Nephron (organoid): ENCODE measurements at regions not wholly inside any gene's neighbourhood (a gene's known extent, or its start where the extent isn't known, plus 50 kb on each side); places are given as distances from the start of the nearest gene placed in this dataset.

Experiments used
- H3K27ac Mint-ChIP-seq, 3 experiments: 2 replicates each; pipeline ENCODE4 v1.8.0; 2020; ENCODE audit warnings: mixed read lengths in 3 of 3, mild to moderate bottlenecking in 2 of 3, moderate library complexity in 1 of 3
- H3K27me3 Mint-ChIP-seq: 2 replicates; pipeline ENCODE4 v1.8.0; 2021; ENCODE audit warnings: low read depth, mild to moderate bottlenecking, moderate library complexity, mixed read lengths
- H3K36me3 Mint-ChIP-seq: 2 replicates; pipeline ENCODE4 v1.8.0; 2020; ENCODE audit warnings: low read depth, mixed read lengths
- H3K4me1 Mint-ChIP-seq: 2 replicates; pipeline ENCODE4 v1.8.0; 2020; ENCODE audit warnings: mixed read lengths
- H3K4me3 Mint-ChIP-seq, 3 experiments: 2 replicates each; pipeline ENCODE4 v1.8.0; 2020; ENCODE audit warnings: mild to moderate bottlenecking in 3 of 3, mixed read lengths in 3 of 3, moderate library complexity in 2 of 3
- H3K9me3 Mint-ChIP-seq: 2 replicates; pipeline ENCODE4 v1.8.0; 2020; ENCODE audit warnings: mixed read lengths
- CTCF ChIP-seq, 3 experiments: fragments of 200-600 bp; sonication (generic); IDR thresholded peaks; one replicate each; pipeline ENCODE4 v1.5.0; 2021; ENCODE audit warnings: antibody characterized with exemption in 3 of 3; ENCODE audit not compliant: unreplicated experiment in 3 of 3

GRCh38 chr2:40043641-40044040 is 264.6 kb upstream of the THUMPD2 start:
- no peaks in the 10 kb centered on the region for H3K36me3 Mint-ChIP-seq
- H3K9me3 Mint-ChIP-seq, result no peaks in the 10 kb centered on the region
- peaks cover 25% of the 10 kb centered on the region for H3K4me1 Mint-ChIP-seq
- no peak for TF ChIP-seq CTCF (IDR thresholded peaks at IDR 0.05; ENCODE audit: unreplicated experiment in 3 of 3)
- peak overlapping the region in 1 of 3 experiments; percentile 86 for H3K27ac Mint-ChIP-seq
- H3K27me3 Mint-ChIP-seq, result peaks cover 3% of the 10 kb centered on the region
- no peak overlapping the region for H3K4me3 Mint-ChIP-seq

GRCh38 chr2:40043191-40043590 is 264.1 kb upstream of the THUMPD2 start:
- no peaks in the 10 kb centered on the region for H3K9me3 Mint-ChIP-seq
- TF ChIP-seq CTCF (IDR thresholded peaks at IDR 0.05; ENCODE audit: unreplicated experiment in 3 of 3), result no peak
- H3K4me1 Mint-ChIP-seq, result peaks cover 25% of the 10 kb centered on the region
- no peaks in the 10 kb centered on the region for H3K36me3 Mint-ChIP-seq
- H3K27me3 Mint-ChIP-seq, result peaks cover 3% of the 10 kb centered on the region
- H3K27ac Mint-ChIP-seq, result peak overlapping the region in 1 of 3 experiments; percentile 86
- no peak overlapping the region for H3K4me3 Mint-ChIP-seq

GRCh38 chr2:40041422-40042382 is 262.6 kb upstream of the THUMPD2 start:
- no peak for TF ChIP-seq CTCF (IDR thresholded peaks at IDR 0.05; ENCODE audit: unreplicated experiment in 3 of 3)

GRCh38 chr2:40039549-40039948 is 260.5 kb upstream of the THUMPD2 start:
- H3K36me3 Mint-ChIP-seq, result no peaks in the 10 kb centered on the region
- H3K27ac Mint-ChIP-seq, result no peak overlapping the region
- no peak overlapping the region for H3K4me3 Mint-ChIP-seq
- peaks cover 3% of the 10 kb centered on the region for H3K27me3 Mint-ChIP-seq
- TF ChIP-seq CTCF (IDR thresholded peaks at IDR 0.05; ENCODE audit: unreplicated experiment in 3 of 3), result no peak
- peaks cover 11% of the 10 kb centered on the region for H3K4me1 Mint-ChIP-seq
- peaks cover 3% of the 10 kb centered on the region for H3K9me3 Mint-ChIP-seq

More at GRCh38 chr2:40041422-40042382, 262.6 kb upstream of the THUMPD2 start:
- H3K4me3 Mint-ChIP-seq, result no peak overlapping the region
- no peaks in the 10 kb centered on the region for H3K36me3 Mint-ChIP-seq
- H3K4me1 Mint-ChIP-seq, result peaks cover 20% of the 10 kb centered on the region
- no peaks in the 10 kb centered on the region for H3K9me3 Mint-ChIP-seq
- H3K27me3 Mint-ChIP-seq, result peaks cover 3% of the 10 kb centered on the region
- peak overlapping the region in 2 of 3 experiments; percentile 75 to 86 for H3K27ac Mint-ChIP-seq

GRCh38 chr2:40038646-40039045 is 259.6 kb upstream of the THUMPD2 start:
- Mint-ChIP-seq H3K27ac (no peak overlapping the region), H3K9me3 (peaks cover 8% of the 10 kb centered on the region), H3K4me3 (no peak overlapping the region), H3K4me1 (peaks cover 11% of the 10 kb centered on the region), H3K36me3 (no peaks in the 10 kb centered on the region), H3K27me3 (peaks cover 3% of the 10 kb centered on the region)
- TF ChIP-seq CTCF (IDR thresholded peaks at IDR 0.05; ENCODE audit: unreplicated experiment in 3 of 3), result no peak
